ENCODE measurements at regions not wholly inside any gene's neighbourhood (a gene's known extent, or its start where the extent isn't known, plus 50 kb on each side); places are given as distances from the start of the nearest gene placed in this dataset.

- DNase-seq, result no peak
These were observed 542.0 kb downstream of the SNAPC1 start for GRCh38 chr14:62304257-62304656.

GRCh38 chr14:62307844-62308243 is 545.6 kb downstream of the SNAPC1 start:
- no peak for DNase-seq

GRCh38 chr14:62308316-62308715 is 546.1 kb downstream of the SNAPC1 start:
- DNase-seq, result no peak

DNA sequence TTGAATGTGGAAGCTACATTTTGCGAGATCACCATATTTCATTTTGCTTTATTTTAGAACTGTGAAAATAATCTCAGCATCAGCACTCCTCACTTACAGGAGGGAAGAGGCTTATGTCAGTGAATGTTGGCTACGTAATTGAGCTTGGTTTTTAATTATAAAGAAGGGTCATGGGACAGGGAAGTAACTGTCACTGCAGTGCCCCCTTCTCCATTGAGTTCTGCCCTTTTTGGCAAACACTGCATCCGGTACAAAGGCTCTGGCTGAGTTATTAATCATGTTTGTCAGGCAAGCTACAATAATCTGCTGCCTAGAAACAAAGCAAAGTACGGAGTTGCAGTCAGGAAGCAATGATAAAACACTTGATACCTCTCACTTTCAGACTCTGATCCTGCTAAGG is 546.7 kb downstream of the SNAPC1 start:
- DNase-seq, result no peak

GRCh38 chr14:62313212-62313611 is 551.0 kb downstream of the SNAPC1 start:
- DNase-seq, result no peak

- DNase-seq, result no peak
These were observed 552.0 kb downstream of the SNAPC1 start for GRCh38 chr14:62314221-62314620.

DNA sequence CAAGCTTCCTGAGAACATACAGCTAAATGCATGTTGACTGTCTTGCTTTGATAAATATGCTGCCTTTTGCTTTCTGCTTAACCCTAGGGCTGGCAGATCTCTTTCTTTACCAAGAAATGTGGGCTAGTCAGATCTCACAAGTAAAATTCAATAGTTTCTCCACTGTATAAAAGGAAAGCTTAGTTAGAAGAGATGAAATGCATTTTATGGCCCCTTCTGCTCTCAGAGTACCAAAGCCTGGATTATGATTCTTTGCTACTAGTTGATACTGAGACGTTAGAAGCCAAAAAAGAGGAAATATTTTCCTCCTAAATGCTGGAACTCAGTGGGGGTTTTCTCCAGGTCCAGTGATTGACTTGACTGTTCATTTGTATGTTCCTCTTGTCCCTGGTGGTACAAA is 552.7 kb downstream of the SNAPC1 start:
- no peak for DNase-seq

- DNase-seq, result no peak
These were observed 553.4 kb downstream of the SNAPC1 start for GRCh38 chr14:62315631-62316030.

DNA sequence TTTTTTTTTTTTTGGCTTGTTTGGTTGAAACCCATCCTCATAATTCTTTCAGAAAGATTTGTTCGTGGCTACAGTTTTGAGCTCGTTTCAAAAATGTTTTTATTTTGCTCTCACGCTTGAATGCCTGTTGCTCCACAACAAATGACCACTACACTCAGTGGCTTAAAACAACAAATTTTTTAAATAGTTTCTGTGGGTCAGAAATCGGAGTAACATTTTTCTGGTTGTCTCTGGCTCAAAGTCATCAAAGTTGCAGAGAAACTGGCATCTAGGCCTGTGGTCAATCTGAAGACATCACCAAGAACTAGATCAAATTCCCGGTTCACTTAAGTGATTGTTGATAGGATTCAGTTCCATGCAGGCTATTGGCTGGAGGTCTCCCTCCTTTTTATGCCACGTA is 560.0 kb downstream of the SNAPC1 start:
- DNase-seq, result no peak

- peak; percentile 69 for DNase-seq
These were observed 567.2 kb downstream of the SNAPC1 start for GRCh38 chr14:62329427-62329826.

DNA sequence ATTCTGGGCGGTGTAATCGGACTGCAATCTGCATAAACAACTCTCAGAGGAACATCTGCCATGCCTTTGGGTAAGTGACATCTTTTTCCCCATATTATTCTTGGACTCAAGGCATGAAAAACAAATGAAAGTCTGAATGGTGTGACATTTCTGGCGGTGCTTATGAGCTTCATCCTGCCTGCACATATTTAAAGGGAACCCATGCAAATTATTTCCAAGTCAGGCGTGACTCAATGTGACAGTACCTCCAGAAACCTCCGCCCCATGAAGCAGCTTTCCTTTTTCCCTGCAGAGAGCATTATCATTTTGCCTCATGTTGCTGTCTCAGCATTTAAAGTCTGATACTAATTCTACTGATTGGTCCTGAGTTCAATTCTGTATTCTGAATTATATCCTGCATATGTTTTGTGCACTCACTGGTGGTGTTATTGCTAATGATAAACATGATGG is 585.4 kb downstream of the SNAPC1 start:
- DNase-seq, result no peak

DNA sequence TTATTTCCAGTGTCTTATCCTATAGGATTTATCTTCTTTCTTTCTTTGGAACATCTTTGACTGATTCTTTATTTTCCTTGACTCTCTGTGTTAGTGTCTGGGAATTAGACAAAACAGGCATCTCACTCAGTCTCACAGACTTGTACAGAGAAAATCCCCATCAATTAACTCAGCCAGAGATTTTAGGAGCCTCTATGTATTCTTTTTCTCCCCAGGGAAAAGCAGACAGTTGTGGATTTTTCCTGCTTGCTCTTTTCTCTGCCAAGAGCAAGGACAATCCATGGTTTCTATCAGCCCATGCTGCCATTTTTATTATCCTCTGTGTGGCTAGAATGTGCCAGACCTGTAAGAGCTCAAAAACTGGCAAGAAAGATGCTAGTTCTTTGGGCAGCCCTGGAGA is 595.1 kb downstream of the SNAPC1 start:
- no peak for DNase-seq

- no peak for DNase-seq
These were observed 601.9 kb downstream of the SNAPC1 start for GRCh38 chr14:62364161-62364560.

- DNase-seq, result no peak
These were observed 602.6 kb downstream of the SNAPC1 start for GRCh38 chr14:62364800-62365280.

DNA sequence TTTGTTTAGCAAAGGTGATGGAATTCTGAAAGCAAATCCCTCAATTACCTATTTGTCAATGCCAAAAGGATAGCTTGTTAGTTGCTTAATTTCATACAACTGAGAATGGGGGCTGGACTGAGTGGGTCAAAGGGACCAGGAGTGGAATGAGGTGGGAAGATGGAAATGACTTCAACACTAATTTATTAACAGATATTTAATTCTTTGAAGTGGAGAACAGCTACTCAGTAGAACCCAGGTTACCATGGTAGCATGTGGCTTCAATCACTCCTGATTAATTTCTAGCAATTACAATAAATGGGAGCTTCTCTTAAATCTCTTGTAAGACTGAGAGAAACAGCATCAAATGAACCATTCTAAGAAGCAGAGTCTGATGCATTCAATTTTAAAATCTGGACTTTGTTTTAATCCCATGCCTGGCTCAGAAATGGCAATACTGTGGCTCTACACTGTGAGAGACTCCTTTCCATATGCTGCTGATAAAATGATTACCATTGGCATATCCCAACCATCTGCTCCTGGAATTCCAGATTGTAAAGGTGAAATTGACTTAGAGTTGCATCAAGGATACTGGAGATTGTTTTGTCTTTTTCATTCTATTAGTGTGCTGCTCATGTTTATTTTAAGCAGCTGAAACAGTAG is 607.8 kb downstream of the SNAPC1 start:
- no peak for DNase-seq

DNA sequence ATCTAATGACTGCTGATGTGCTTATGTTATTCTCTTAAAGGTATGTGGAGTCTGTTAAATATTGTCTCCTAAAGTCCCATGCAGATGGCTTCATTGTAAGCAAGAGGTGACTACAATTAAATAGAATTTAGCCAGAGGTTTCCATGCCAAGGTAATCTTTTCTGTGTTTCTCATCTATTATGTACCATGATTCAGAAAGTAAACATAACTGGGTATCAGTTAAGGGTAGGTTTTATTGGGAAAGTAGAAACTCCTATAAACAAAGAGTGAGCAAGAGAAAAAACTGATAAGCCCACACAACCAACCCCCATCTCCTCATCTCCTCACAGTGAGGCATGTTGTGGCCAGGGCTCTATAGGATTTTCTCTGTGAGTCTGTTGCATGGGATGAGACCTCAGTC is 611.7 kb downstream of the SNAPC1 start:
- DNase-seq, result no peak

DNA sequence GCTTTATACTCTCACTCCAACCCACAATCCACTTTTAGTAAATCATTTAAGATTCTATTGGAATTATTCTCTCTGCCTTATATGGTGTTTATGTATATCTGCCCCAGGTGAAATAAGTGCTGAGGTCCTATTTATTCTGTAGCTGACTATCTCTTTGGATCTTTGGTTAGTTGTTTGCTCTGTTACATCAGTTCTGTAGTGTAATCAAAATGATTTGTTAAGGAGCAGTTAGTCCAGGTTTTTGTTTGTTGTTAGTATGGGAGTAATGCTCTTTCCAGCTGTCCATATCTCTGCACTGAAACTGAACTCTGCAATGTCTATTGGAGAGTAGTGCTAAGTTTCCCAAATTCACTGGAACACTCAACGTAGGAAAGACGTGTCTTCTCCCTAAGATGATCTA is 615.8 kb downstream of the SNAPC1 start:
- no peak for DNase-seq

GRCh38 chr14:62381311-62382070 is 619.3 kb downstream of the SNAPC1 start:
- no peak for DNase-seq

- DNase-seq, result no peak
These were observed 636.1 kb downstream of the KCNH5 start for GRCh38 chr14:62409169-62409568.

DNA sequence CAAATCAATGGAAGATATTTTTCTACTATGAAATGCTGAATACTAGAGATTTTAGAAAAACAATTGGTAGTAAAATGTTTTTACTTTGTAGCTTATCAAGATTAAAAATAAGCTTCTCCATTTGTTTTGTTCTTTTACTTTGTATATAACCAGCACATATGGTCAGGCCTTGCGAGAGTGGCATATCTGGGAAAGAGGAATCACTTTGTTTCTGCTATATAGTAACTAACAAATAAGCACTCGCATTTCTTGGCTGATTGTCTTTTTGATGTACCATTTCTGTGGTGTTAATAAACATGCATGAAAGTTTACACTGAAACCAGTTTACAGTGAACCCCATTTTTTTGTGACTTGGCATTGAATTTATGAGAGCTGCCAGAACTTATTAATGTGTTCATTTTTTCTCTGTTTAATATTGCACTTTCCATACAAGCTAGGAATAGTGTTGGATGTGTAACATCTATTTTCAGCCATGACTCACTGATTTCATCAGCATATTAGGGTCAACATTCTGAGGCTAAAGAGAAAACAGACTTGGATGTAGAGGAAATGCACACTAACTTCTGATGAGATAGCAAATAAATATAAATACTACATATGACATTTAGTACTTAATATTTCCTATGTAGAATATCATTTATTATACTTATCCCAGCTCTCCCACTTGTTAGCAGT is 635.5 kb downstream of the KCNH5 start:
- DNase-seq, result peak; percentile 70

DNA sequence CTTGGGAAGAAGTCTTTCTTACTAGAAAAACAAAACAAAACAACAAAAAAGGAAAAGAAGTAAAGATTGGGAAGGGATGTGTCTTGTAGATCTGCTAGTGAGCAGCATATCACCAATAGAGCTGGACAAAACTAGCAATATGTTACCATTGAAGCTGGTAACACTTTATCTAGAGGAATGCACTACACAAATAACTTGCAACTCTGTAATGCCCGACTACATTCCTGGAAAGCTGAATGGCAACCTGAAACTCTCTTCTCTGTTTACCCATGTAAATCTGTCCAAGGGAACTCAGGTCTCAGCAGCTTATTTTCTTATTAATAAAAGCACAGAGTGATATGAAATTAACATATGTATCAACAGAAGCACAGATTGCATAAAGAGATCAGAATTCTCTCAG is 624.4 kb downstream of the KCNH5 start:
- peak; percentile 5 for DNase-seq

GRCh38 chr14:62428429-62429203 is 616.6 kb downstream of the KCNH5 start:
- peak; percentile 79 for DNase-seq

DNA sequence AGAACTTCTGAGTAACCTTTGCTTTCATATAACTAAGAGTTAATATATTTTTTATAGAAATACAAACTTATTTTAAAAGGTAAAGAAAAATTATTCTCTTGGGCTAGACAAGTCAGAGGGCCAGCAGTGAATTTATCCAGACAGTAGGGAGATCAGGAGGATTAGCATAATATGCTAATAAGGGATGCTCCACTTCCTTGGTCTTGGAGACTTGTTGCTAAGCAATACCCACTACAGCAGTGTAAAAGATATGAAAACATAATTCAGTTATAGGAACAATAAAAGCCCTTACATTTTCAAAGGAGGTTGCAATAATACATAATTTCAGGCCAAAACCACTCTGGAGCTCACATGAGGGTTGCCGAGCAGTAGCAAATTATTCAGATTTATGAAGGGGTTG is 615.6 kb downstream of the KCNH5 start:
- DNase-seq, result no peak

Data from fibroblast of skin of back (primary cell).